GM19193 (cell line): ENCODE measurements at regions not wholly inside any gene's neighbourhood (a gene's known extent, or its start where the extent isn't known, plus 50 kb on each side); places are given as distances from the start of the nearest gene placed in this dataset.

Experiments used
- POLR2A ChIP-seq: IDR thresholded peaks from 4 replicates; pipeline ENCODE4 v1.6.1; 2011; ENCODE audit not compliant: insufficient read depth, insufficient read length; ENCODE audit errors: extremely low read depth

GRCh38 chr5:27129926-27130325 lies 91.5 kb upstream of the CDH9 start:
- no peak for TF ChIP-seq POLR2A

GRCh38 chr5:27125856-27126255 lies 87.5 kb upstream of the CDH9 start:
- no peak for TF ChIP-seq POLR2A

DNA sequence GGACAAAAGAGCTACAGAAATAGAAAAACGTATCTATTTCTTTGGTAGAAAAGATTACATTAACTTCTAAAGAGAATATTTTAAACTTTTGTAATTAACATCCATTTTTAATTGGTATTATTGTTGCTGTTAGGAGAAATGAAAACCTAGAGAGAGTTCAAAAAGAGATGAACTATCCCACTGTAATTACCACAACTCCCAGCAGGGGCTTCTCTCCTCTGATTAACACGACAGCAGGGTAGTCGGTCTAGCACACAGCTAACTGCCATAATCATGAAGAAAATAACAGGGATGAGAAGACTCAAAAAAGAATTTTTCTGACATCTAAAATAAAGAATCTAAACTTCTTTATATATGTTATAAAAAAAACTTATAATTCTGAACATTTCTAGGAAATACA lies 86.2 kb upstream of the CDH9 start:
- TF ChIP-seq POLR2A = no peak

GRCh38 chr5:27103486-27103885 lies 65.1 kb upstream of the CDH9 start:
- TF ChIP-seq POLR2A = no peak

GRCh38 chr5:27093279-27093678 lies 54.9 kb upstream of the CDH9 start:
- TF ChIP-seq POLR2A = no peak

GRCh38 chr5:27091858-27092257 lies 53.5 kb upstream of the CDH9 start:
- TF ChIP-seq POLR2A = no peak
